GM23248 (cell line): ENCODE measurements at regions not wholly inside any gene's neighbourhood (a gene's known extent, or its start where the extent isn't known, plus 50 kb on each side); places are given as distances from the start of the nearest gene placed in this dataset.
A peak's percentile ranks its signal among the peaks of the same experiment; 100 is the strongest.

ENCODE experiments used
- DNase-seq: peaks from one replicate; pipeline ENCODE4 v3.0.0-alpha.2; 2015
- H2AFZ ChIP-seq: fragments of 200-600 bp; sonication (generic); 2 replicates; pipeline ENCODE4 v1.6.1; 2016; ENCODE audit warnings: antibody characterized with exemption
- H3F3A ChIP-seq: fragments of 200-600 bp; sonication (generic); 2 replicates; pipeline ENCODE4 v1.6.1; 2016; ENCODE audit warnings: mild to moderate bottlenecking, antibody characterized with exemption, mixed run types; ENCODE audit not compliant: insufficient read depth
- H3K27ac ChIP-seq: fragments of 200-600 bp; sonication (generic); 2 replicates; pipeline ENCODE4 v1.5.1; 2016; ENCODE audit warnings: mild to moderate bottlenecking
- H3K27me3 ChIP-seq: fragments of 200-600 bp; sonication (generic); replicated peaks from 2 replicates; pipeline ENCODE4 v1.6.1; 2016; ENCODE audit warnings: mild to moderate bottlenecking; ENCODE audit not compliant: insufficient read depth
- H3K36me3 ChIP-seq: fragments of 200-600 bp; sonication (generic); 2 replicates; pipeline ENCODE4 v1.6.1; 2016; ENCODE audit warnings: low read depth, mild to moderate bottlenecking
- H3K4me1 ChIP-seq: fragments of 200-600 bp; sonication (generic); 2 replicates; pipeline ENCODE4 v1.6.1; 2016; ENCODE audit warnings: mild to moderate bottlenecking; ENCODE audit not compliant: insufficient read depth
- H3K4me2 ChIP-seq: fragments of 200-600 bp; sonication (generic); one replicate; pipeline ENCODE4 v1.6.1; 2016; ENCODE audit warnings: mild to moderate bottlenecking; ENCODE audit not compliant: unreplicated experiment
- H3K4me3 ChIP-seq: fragments of 200-600 bp; sonication (generic); 2 replicates; pipeline ENCODE4 v1.5.1; 2016; ENCODE audit warnings: mild to moderate bottlenecking
- H3K79me2 ChIP-seq: fragments of 200-600 bp; sonication (generic); 2 replicates; pipeline ENCODE4 v1.6.1; 2016; ENCODE audit warnings: mild to moderate bottlenecking; ENCODE audit not compliant: insufficient read depth
- H3K9ac ChIP-seq: fragments of 200-600 bp; sonication (generic); 2 replicates; pipeline ENCODE4 v1.6.1; 2016; ENCODE audit warnings: mild to moderate bottlenecking
- H3K9me2 ChIP-seq: fragments of 200-600 bp; sonication (generic); 2 replicates; pipeline ENCODE4 v1.6.1; 2016; ENCODE audit warnings: mixed run types, mild to moderate bottlenecking, moderate library complexity; ENCODE audit not compliant: insufficient read depth
- H3K9me3 ChIP-seq: fragments of 200-600 bp; sonication (generic); one replicate; pipeline ENCODE4 v1.6.1; 2017; ENCODE audit warnings: low read depth
- H4K20me1 ChIP-seq: fragments of 200-600 bp; sonication (generic); 2 replicates; pipeline ENCODE4 v1.6.0; 2016; ENCODE audit not compliant: insufficient read depth
- EZH2 ChIP-seq: fragments of 200-600 bp; sonication (generic); IDR thresholded peaks from 2 replicates; pipeline ENCODE4 v1.6.1; 2018; ENCODE audit warnings: antibody characterized with exemption, mild to moderate bottlenecking; ENCODE audit not compliant: insufficient read depth, poor library complexity, severe bottlenecking
- EZH2phosphoT487 ChIP-seq: fragments of 200-600 bp; sonication (generic); IDR thresholded peaks from 2 replicates; pipeline ENCODE4 v1.6.1; 2018; ENCODE audit warnings: antibody characterized with exemption, moderate library complexity, mild to moderate bottlenecking, low read depth; ENCODE audit not compliant: insufficient read depth
- WGBS, 2 experiments: methylation state at CpG; one replicate each; pipeline ENCODE4 v1.1.6; 2015 to 2017; ENCODE audit warnings: low lambda C conversion rate in 2 of 2, low coverage in 1 of 2; ENCODE audit errors: missing lambda C conversion rate in 2 of 2; 5-methylcytosine and 5-hydroxymethylcytosine counted together
- in situ Hi-C: fragments of 300-500 bp; cut with MboI; formaldehyde crosslinking; loops from 2 replicates; pipeline ENCODE4 v1.15.0; 2020

- no peak overlapping the region for H2AFZ ChIP-seq
- in situ Hi-C loops = no loop called here
- 77 to 82% methylated on average over 2 of the region's 2 CpGs for WGBS, 2 experiments
- H3K4me1 ChIP-seq = no peaks in the 10 kb centered on the region
- H3K9me3 ChIP-seq = no peaks in the 10 kb centered on the region
- no peaks in the 10 kb centered on the region for H3K79me2 ChIP-seq
- TF ChIP-seq EZH2 (no peak), EZH2phosphoT487 (no peak)
- H3K36me3 ChIP-seq = no peaks in the 10 kb centered on the region
- H3K4me3 ChIP-seq = no peak overlapping the region
- H4K20me1 ChIP-seq = no peaks in the 10 kb centered on the region
- no peak overlapping the region for H3K9ac ChIP-seq
- H3K4me2 ChIP-seq = no peak overlapping the region
- H3K27me3 ChIP-seq = no peaks in the 10 kb centered on the region
- no peak for DNase-seq
- no peaks in the 10 kb centered on the region for H3F3A ChIP-seq
- H3K9me2 ChIP-seq = no peaks in the 10 kb centered on the region; the same call in 1 of the 2 replicates
- no peak overlapping the region for H3K27ac ChIP-seq
Measured at GRCh38 chr3:59436164-59436958, 386.5 kb upstream of the CFAP20DC start.

DNA sequence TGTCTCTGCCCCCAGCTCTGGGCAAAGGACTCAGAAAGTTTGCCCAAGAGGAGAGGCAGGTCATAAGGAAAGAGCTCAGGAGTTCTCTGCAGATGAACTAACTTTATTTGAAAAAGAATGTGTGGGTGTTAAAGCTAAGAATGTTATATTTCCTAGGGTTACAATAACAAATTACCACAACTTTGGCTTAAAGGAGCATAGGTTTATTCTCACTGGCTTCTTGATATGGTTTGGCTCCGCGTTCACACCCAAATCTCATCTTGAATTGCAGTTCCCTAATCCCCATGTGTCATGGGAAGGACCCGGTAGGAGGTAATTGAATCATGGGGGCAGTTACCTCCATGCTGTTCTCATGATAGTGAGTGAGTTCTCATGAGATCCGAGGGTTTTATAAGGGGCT, 383.7 kb upstream of the CFAP20DC start:
- TF ChIP-seq EZH2phosphoT487 (no peak), EZH2 (no peak)
- in situ Hi-C loops = no loop called here
- H3F3A ChIP-seq = no peaks in the 10 kb centered on the region
- no peaks in the 10 kb centered on the region for H3K27me3 ChIP-seq
- no peaks in the 10 kb centered on the region; the same call in 1 of the 2 replicates for H3K9me2 ChIP-seq
- no peaks in the 10 kb centered on the region for H3K4me1 ChIP-seq
- H3K79me2 ChIP-seq = no peaks in the 10 kb centered on the region
- H3K4me2 ChIP-seq = no peak overlapping the region
- no peak overlapping the region for H3K4me3 ChIP-seq
- H3K27ac ChIP-seq = no peak overlapping the region
- H4K20me1 ChIP-seq = no peaks in the 10 kb centered on the region
- no peak overlapping the region for H3K9ac ChIP-seq
- H3K36me3 ChIP-seq = no peaks in the 10 kb centered on the region
- no peaks in the 10 kb centered on the region for H3K9me3 ChIP-seq
- no peak overlapping the region for H2AFZ ChIP-seq
- peak; percentile 12 for DNase-seq
- WGBS, 2 experiments = 87 to 88% methylated on average over 4 of the region's 4 CpGs

GRCh38 chr3:59432665-59433064, 382.8 kb upstream of the CFAP20DC start:
- H3K27me3 ChIP-seq = no peaks in the 10 kb centered on the region
- no peak overlapping the region for H3K4me3 ChIP-seq
- H3K4me1 ChIP-seq = peaks cover 2% of the 10 kb centered on the region
- H3K4me2 ChIP-seq = no peak overlapping the region
- WGBS, 2 experiments = 47 to 69% methylated on average over 5 of the region's 6 CpGs
- H3K36me3 ChIP-seq = no peaks in the 10 kb centered on the region
- H4K20me1 ChIP-seq = no peaks in the 10 kb centered on the region
- no peaks in the 10 kb centered on the region for H3K9me3 ChIP-seq
- no peak for TF ChIP-seq EZH2
- TF ChIP-seq EZH2phosphoT487 = no peak
- no peaks in the 10 kb centered on the region for H3K79me2 ChIP-seq
- no peaks in the 10 kb centered on the region; the same call in 1 of the 2 replicates for H3F3A ChIP-seq
- no peaks in the 10 kb centered on the region; the same call in 1 of the 2 replicates for H3K9me2 ChIP-seq
- H3K27ac ChIP-seq = no peak overlapping the region
- DNase-seq = peak; percentile 72
- in situ Hi-C loops = no loop called here
- H3K9ac ChIP-seq = no peak overlapping the region
- no peak overlapping the region for H2AFZ ChIP-seq

DNA sequence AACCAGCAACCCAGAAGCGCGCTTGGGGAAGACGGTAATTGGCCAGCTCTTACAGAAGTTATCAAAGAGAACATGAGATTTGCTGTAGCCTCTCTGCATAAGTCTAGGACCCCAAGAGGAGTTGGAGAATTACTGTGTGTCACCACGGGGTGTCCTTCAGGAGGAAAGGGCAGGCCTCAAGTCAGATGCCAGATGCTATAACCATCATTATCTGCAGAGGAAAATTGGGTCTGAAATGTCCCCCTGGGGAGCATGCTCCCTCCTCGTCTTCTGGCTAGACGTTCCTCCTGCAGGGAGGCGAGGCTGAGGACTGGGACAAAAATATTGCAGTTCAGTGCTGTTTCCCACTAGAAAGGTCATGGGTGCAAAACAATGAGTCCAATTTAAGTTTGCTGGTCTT, 380.5 kb upstream of the CFAP20DC start:
- no peaks in the 10 kb centered on the region; the same call in 1 of the 2 replicates for H3K9me2 ChIP-seq
- H3K27me3 ChIP-seq = no peaks in the 10 kb centered on the region
- in situ Hi-C loops = no loop called here
- peaks cover 20% of the 10 kb centered on the region for H3K4me1 ChIP-seq
- 63 to 68% methylated on average over 4 to 7 of the region's 7 CpGs for WGBS, 2 experiments
- TF ChIP-seq EZH2 (no peak), EZH2phosphoT487 (no peak)
- DNase-seq = no peak
- no peaks in the 10 kb centered on the region for H4K20me1 ChIP-seq
- no peaks in the 10 kb centered on the region for H3K9me3 ChIP-seq
- no peak overlapping the region for H3K27ac ChIP-seq
- no peak overlapping the region for H2AFZ ChIP-seq
- H3F3A ChIP-seq = peaks cover 14% of the 10 kb centered on the region
- H3K9ac ChIP-seq = no peak overlapping the region
- no peaks in the 10 kb centered on the region for H3K79me2 ChIP-seq
- no peak overlapping the region for H3K4me2 ChIP-seq
- no peak overlapping the region for H3K4me3 ChIP-seq
- no peaks in the 10 kb centered on the region for H3K36me3 ChIP-seq
